WERI-Rb-1 (cell line): ENCODE measurements at regions not wholly inside any gene's neighbourhood (a gene's known extent, or its start where the extent isn't known, plus 50 kb on each side); places are given as distances from the start of the nearest gene placed in this dataset.
A peak's percentile ranks its signal among the peaks of the same experiment; 100 is the strongest.

Experiments used
- DNase-seq: peaks from one replicate; pipeline ENCODE4 v3.0.0-alpha.2; 2020
- H3K27ac ChIP-seq: fragments of 250-450 bp; sonication (Bioruptor Pico); 2 replicates; pipeline ENCODE4 v1.5.1; 2020; ENCODE audit warnings: mild to moderate bottlenecking, moderate library complexity
- H3K27me3 ChIP-seq: fragments of 250-450 bp; sonication (Bioruptor Pico); 2 replicates; pipeline ENCODE4 v1.5.1; 2021; ENCODE audit warnings: mild to moderate bottlenecking, low read depth, moderate library complexity; ENCODE audit not compliant: insufficient read depth, severe bottlenecking
- H3K36me3 ChIP-seq: fragments of 250-450 bp; sonication (Bioruptor Pico); 2 replicates; pipeline ENCODE4 v1.5.1; 2020; ENCODE audit warnings: mild to moderate bottlenecking, moderate library complexity
- H3K4me3 ChIP-seq: 2 replicates; pipeline ENCODE4 v1.5.1; 2011; ENCODE audit warnings: low read depth, mild to moderate bottlenecking, control low read depth, low read length
- H3K9me3 ChIP-seq: fragments of 250-450 bp; sonication (Bioruptor Pico); 2 replicates; pipeline ENCODE4 v1.5.1; 2021; ENCODE audit warnings: mild to moderate bottlenecking, moderate library complexity; ENCODE audit not compliant: severe bottlenecking
- TF ChIP-seq, protein P1 (sequence below): IDR thresholded peaks from 2 replicates; pipeline ENCODE4 v1.5.1; 2011; ENCODE audit warnings: low read depth, mild to moderate bottlenecking, control low read depth, inconsistent platforms, low read length

DNA sequence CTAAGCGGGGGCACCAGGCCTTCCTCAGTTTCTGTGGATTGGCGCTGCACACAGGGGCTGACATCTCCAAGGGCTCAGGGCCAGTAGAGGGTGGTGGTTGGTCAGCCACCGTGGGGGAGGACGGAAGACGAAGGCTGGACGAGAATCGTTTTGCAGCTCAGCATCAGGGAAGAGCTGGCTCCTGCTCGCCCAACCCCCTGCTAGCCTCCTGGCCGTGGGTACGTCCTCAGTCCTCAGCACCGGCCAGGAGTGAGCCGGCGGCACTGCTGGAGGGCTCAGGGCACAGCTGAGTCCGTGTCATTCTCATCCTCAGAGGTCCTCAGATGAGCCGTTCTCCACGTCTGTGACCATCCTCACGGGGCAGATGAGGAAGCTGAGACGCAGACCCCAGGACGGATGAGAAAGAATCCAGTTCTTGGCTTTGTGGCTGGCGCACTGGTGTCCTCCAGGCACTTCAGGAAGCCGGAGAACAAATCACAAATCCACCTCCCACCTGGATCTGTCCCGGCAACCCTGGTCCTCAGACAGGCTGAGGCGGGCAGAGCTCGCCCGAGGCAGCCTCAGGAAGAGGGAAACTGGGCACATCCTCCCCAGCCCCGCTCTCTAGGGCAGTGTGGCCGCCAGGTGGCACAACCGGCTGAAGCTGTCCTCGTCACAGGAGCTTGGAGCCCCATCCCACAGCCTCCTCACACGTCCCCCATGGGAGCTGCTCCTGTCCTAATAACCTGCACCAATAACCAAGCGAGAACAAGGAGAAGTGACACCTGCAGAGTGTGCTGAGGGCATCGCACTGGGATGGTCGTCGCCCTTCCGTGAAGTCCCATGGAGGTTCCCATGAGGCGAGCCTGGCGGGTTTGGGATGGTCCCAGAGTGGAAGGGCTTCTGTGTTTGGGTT is 393.7 kb downstream of the BRD1 start:
- no peak for DNase-seq
- H3K36me3 ChIP-seq = no peaks in the 10 kb centered on the region
- no peak overlapping the region for H3K27ac ChIP-seq
- TF ChIP-seq, protein P1, sequence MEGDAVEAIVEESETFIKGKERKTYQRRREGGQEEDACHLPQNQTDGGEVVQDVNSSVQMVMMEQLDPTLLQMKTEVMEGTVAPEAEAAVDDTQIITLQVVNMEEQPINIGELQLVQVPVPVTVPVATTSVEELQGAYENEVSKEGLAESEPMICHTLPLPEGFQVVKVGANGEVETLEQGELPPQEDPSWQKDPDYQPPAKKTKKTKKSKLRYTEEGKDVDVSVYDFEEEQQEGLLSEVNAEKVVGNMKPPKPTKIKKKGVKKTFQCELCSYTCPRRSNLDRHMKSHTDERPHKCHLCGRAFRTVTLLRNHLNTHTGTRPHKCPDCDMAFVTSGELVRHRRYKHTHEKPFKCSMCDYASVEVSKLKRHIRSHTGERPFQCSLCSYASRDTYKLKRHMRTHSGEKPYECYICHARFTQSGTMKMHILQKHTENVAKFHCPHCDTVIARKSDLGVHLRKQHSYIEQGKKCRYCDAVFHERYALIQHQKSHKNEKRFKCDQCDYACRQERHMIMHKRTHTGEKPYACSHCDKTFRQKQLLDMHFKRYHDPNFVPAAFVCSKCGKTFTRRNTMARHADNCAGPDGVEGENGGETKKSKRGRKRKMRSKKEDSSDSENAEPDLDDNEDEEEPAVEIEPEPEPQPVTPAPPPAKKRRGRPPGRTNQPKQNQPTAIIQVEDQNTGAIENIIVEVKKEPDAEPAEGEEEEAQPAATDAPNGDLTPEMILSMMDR = no peak
- peaks cover 4% of the 10 kb centered on the region for H3K9me3 ChIP-seq
- H3K4me3 ChIP-seq = no peak overlapping the region
- no peaks in the 10 kb centered on the region for H3K27me3 ChIP-seq

DNA sequence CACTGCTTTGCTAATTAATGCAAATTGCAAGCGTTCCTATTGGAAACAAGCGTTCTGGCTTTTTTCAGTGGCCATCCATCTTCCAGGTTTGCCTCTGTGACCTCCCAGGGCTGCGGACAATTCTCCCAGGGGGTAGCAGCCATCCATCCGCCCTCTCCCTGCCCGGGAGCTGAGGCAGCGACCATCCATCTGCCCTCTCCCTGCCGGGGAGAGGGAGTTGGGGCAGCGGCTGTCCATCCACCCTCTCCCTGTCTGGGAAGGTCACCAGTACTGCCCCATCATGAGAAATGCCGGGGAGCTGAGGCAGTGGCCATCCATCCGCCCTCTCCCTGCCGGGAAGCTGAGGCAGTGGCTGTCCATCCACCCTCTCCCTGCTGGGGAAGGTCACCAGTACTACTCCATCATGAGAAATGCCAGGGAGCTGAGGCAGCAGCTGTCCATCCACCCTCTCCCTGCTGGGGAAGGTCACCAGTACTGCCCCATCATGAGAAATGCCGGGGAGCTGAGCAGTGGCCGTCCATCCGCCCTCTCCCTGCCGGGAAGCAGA is 394.7 kb downstream of the BRD1 start:
- TF ChIP-seq, protein P1 = no peak
- peaks cover 4% of the 10 kb centered on the region for H3K9me3 ChIP-seq
- no peak overlapping the region for H3K4me3 ChIP-seq
- DNase-seq = no peak
- no peaks in the 10 kb centered on the region for H3K36me3 ChIP-seq
- H3K27me3 ChIP-seq = no peaks in the 10 kb centered on the region
- H3K27ac ChIP-seq = no peak overlapping the region

DNA sequence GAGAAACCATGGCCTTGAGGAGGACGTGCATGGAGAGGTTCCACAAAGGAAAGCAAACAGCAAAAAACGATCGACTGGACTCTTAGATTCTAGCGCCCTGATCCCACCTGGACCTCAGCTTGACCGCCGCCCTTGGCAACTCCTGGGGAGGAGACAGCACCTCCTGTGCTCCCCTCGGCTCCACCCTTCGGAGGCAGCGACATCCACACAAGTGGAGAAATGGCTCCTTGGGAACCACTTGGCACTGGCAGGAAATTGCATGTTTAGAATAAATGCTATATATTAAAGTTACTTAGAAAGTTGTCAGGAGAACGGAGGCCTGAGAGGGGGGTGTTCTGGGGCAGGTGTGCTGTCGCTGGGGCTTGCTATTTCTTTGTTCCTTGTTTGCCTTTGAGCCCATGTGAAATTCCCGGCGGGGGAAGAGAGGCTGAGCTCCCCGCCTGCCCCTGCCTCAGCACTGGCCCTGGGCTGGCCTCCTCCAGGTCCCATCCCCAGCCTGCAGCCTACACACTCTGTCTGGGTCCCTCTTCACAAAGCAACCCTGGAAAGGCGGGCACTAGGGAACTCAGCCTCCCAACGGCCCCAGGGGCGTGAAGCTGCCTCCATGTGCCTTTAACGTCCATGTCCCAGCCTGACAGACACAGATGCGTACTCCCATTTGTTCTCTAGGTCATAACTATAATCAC is 395.3 kb downstream of the BRD1 start:
- H3K9me3 ChIP-seq = peaks cover 4% of the 10 kb centered on the region

DNA sequence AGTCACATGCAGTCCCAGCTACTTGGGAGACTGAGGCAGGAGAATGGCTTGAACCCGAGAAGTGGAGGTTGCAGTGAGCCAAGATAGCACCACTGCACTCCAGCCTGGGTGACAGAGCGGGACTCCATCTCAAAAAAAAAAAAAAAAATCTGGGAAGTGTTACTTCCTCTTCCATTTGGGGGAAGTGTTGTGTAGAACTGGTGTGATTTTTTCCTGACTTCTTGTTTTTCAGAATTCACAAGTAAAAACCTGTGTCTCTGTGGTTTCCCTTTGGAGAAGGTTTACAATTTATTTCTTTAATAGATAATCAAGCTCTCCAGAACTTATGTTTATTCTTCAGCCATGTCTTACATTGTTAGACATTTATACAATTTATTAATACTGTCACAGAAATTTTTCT is 396.1 kb downstream of the BRD1 start:
- no peak for DNase-seq
- Histone ChIP-seq H3K4me3 (no peak overlapping the region), H3K27ac (no peak overlapping the region), H3K36me3 (no peaks in the 10 kb centered on the region), H3K27me3 (no peaks in the 10 kb centered on the region), H3K9me3 (peaks cover 4% of the 10 kb centered on the region)
- TF ChIP-seq, protein P1 = no peak

More for the DNA sequence above, 395.3 kb downstream of the BRD1 start:
- H3K4me3 ChIP-seq = no peak overlapping the region
- H3K27me3 ChIP-seq = no peaks in the 10 kb centered on the region
- no peaks in the 10 kb centered on the region for H3K36me3 ChIP-seq
- no peak overlapping the region for H3K27ac ChIP-seq
- TF ChIP-seq, protein P1 = no peak
- no peak for DNase-seq

DNA sequence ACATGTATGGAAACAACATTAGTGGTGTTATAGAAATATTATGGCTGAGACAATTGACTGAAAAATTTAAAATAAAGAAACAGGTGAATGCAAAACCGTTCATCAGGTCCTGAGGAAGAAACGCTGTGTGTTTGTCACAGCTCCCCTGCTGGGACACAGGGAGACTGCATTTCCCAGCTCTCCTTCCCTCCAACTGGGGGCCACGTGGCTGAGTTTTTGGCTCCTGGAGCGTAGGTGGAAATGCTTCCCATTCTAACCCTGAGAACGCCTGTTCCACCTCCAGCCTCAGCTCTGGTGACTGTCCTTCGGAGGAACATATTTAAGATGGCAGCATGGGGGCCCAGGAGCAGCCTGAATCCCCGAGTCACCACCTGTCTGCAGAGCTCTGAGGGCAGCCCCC is 398.6 kb downstream of the BRD1 start:
- H3K27ac ChIP-seq = no peak overlapping the region
- no peaks in the 10 kb centered on the region for H3K36me3 ChIP-seq
- H3K9me3 ChIP-seq = no peaks in the 10 kb centered on the region
- H3K27me3 ChIP-seq = no peaks in the 10 kb centered on the region
- DNase-seq = no peak
- no peak overlapping the region for H3K4me3 ChIP-seq
- TF ChIP-seq, protein P1 = peak; percentile 49
